HG02973 (cell line): ENCODE measurements at regions not wholly inside any gene's neighbourhood (a gene's known extent, or its start where the extent isn't known, plus 50 kb on each side); places are given as distances from the start of the nearest gene placed in this dataset.

Experiments
- ATAC-seq: cut with Tn5 transposase; IDR thresholded peaks from one replicate; pipeline ENCODE4 v1.9.1; 2021; ENCODE audit warnings: moderate library complexity; ENCODE audit not compliant: unreplicated experiment

DNA sequence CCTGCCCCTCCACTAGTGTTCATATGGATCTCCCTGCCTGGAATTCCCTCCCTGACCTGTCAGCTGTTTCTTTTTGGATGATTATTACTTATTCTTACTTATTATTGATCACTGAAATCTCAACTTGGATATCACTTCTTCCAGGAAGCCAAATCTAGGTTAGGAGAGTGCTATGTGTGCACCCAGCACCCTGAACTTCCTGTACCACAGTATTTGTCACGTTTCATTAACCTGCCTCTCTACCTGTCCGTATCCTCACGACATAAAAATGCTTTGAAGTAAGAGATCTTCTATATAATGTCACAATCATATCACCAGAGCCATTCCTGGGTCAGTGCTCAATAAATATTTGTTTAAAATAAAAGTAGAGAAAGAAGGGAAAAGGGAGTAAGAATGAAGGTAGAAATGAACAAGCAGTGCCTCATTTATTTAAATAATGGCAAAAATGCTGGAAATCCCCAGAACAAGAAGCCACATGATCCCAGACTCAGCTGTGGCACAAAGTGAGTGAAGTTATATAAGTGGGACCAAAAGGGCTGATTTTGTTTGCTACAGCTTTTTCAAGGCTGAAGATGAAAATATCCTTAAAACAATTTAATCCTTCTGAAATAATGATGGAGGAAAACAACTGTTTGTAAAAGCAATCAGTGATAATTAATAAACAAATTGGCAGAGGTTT, 88.0 kb upstream of the MANEA start:
- no peak for ATAC-seq

DNA sequence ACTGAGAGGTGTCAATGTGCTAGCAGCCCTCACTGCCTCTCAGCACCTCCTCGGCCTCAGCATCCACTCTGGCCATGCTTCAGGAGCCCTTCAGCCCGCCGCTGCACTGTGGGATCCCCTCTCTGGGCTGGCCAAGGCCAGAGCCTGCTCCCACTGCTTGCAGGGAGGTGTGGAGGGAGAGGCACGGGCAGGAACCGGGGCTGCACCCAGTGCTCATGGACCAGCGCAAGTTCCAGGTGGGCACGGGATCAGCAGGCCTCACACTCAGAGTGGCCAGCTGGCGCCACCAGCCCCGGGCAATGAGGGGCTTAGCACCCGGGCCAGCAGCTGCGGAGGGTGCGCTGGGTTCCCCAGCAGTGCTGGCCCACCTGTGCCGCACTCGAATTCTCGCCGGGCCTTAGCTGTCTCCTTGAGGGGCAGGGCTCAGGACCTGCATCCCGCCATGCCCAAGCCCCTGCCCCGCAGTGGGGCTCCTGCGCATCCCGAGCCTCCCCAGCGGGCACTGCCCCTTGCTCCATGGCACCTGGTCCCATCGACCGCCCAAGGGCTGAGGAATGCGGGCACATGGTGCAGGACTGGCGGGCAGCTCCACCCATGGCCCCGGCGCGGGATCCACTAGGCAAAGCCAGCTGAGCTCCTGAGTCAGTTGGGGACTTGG, 80.4 kb upstream of the MANEA start:
- no peak for ATAC-seq

DNA sequence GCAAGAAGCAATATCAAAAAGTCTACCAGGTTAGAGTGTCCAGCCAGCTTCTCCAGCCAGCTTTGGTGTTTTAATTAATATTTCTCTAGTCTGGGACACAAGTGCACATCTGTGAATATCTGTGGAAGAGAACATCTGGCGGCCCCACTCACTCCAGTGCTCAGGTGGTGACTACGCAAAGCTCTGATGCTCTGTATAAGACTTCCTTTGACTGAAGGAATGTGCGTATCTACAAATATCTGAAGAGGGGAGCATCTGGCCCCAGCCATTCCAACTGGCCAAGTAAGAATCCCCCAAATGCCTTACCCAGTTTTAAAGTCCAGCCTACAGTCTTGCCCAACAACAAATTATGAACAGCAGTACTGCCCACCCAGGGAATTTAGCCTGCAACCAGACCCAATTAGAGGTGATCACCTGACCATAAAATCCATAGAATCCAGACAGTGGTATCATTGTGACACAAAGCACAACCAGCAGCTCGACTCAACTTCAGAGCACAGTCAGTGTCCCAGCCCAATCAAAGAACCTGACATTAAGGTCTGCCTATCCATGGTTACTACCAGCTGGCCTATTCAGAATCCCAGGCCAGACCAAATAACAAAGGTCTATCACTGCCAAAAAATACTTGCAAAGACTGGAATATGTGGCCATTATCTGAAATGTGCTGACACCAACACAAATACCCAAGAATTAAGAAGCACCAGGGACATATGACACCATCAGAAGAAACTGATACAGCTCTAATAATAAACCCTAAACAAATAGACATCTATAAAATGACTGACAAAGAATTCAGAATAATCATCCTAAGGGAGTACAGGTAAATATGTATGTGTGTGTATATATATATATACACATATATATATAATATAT, 76.1 kb upstream of the MANEA start:
- no peak for ATAC-seq

DNA sequence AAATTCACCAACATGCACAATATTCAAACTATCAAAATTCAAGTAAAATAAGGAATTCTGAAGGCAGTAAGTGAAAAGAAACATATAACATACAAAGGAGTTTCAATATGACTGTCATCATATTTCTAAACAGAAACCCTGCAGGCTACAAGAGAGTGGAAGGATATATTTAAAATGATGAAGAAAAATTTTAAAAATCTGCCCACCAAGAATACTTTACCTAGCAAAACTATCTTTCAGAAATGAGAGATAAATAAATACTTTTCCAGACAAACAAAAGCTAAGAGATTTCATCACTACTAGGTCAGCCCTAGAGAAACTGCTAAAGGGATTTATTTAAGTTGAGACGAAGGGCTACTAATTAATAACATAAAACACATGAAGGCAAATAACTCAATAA, 73.8 kb upstream of the MANEA start:
- ATAC-seq, result no peak

DNA sequence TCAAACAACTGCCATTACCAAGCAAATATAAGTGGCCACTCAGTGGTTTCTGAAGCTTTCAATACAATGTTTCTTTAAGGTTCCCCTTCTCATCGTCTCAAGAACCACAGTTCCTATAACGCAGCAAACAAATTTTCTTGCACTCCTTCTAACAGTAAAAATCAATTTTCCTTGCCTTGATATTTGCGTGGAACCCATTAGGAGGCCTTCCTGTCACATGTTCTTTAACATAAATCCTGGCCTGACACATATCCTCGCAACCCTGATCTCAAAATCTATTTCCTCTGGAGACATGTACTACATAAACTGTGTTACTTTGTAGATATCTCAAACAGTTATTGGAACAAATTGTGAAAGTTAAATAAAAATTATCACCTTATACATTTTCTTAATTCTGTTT, 65.9 kb upstream of the MANEA start:
- no peak for ATAC-seq

DNA sequence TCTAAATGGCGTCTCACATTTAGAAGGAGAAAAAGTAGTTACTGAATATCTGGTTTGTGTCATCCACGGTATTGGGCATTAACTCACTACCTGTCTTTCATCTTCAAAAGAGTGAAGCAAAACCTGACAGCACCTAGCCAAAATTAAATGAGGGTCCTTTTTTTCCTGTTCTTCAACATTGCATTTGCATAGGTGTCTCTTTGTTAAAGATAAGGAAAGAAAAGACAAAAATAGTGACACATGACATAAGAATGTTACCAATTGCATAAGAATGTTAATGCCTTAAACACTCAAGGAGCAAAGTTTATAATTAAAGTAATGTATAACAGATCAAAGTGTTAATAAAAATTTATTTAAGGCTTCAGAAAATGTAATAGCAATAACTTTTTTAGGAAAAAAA, 61.4 kb upstream of the MANEA start:
- ATAC-seq, result no peak

DNA sequence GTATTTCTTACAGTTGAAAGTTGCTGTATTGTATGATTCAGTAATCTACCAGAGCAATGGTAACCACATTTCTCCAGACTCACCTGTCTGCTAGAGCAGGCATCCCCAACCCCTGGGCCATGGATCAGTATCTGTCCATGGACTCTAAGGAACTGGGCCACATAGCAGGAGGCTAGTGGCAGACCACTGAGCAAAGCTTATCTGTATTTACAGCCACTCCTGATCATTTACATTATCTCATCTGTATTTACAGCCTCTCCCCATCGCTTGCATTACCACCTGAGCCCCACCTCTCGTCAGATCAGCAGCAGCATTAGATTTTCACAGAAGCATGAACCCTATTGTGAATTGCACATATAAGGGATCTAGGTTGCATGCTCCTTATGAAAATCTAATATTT, 60.3 kb upstream of the MANEA start:
- no peak for ATAC-seq

DNA sequence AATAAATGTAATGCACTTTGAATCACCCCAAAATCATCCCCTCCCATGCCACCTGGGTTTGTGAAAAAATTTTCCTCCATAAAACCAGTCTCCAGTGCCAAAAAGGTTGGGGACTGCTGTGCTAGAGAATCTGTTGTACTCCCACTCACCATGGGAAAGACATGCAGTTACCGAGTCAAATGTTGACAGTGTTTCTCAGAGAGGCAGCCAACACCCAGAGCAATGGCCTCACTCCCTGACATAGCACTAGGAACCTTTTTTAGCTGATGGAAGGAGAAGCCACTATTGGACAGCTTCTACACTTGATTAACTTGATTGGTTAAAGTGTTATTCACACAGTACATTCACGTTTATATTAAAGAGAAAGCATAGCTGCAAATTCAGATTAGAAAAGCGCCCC, 59.8 kb upstream of the MANEA start:
- ATAC-seq, result no peak

DNA sequence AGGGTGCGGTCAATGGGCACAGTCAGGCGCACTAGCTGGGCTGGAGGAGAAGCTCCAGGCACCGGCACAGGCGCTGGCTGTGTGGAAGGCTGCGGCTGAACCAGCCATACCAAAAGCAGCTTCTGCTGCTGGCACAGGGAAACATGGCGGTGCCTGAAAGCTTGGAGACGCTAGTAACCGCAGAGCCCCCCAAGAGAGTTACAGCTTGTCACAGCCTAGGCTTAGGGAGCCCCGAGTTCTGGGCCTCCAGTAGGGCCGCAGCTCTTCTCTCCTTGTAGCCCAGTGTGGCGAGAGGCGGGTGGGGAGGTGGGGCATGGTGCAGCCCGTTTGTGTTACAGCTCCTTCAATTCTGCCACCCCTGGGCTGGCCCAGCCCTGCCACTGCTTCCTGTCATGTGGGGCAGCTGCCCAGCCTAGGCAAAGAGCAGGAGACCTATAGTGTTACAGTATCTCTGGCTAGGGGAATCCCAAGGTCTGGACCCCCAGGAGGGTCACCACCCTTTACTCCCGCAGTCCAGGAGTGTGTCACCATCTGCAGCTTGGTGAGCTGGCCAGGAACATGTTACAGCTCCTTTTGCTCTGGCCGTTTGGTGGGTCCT, 58.6 kb upstream of the MANEA start:
- ATAC-seq, result no peak

DNA sequence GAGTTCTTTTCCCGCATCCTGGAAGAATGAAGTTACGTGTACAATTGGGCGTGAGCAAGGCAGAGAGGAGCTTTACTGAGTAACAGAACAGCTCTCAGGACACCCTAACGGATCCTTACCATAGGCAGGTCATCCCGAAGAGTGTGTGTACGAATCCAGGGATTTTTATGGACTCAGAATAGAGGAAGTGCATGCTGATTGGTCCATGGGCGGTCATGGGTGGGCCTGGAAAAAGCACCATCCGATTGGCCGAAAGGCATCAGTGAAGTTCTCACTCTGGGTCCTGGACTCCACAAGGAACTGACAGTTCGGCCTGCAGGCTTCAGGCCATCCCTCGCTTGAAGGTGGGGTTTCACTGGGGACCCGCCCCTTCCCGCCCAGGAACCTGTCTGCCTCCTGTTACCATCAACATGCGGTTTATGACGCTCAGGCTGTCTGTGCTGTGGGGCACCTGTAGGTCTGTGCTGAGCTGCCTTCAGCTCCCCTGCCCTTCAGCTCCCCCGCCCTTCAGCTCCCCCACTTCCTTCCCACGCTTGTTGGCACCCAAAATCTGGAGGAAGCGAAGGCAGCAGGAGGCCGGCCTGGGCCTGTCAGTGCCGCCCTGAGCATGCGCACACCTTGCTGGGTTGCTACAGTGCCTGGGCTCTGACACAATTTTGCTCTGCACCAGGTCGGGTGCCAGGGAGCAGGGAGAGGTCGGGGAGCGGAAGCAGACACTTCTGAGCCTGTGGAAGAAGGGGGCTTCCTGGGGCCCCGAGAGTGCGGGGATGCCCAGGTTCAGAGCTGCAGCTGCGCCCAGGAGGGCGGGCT, 57.9 kb upstream of the MANEA start:
- no peak for ATAC-seq

DNA sequence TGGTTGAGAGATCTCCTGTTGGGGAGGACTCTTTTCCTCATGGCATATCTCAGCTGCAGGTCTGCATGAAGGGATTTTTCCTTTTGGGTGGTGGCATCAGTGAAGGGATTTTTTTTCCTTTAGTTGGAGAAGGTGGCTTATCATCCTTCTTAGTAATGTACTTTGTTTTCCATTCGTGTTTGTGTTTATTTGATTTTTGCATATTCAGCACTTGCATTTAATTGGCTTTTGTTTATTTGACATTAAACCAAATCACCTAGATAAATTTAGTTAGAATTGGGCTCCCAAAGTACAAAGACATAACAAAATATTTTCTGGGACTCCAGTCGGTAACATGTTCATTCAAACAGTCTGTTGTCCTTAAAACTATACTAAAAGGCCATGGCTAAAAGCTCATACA, 56.2 kb upstream of the MANEA start:
- no peak for ATAC-seq
